ENCODE measurements at regions not wholly inside any gene's neighbourhood (a gene's known extent, or its start where the extent isn't known, plus 50 kb on each side); places are given as distances from the start of the nearest gene placed in this dataset.
"Not testable (repeated sequence)": the region's sequence is repeated elsewhere in the genome, so short reads cannot be mapped to it uniquely, and the experiment has no call there.

- no peaks in the 10 kb centered on the region for H3K9me3 ChIP-seq
- H3K27me3 ChIP-seq = no peaks in the 10 kb centered on the region
- H3K36me3 ChIP-seq = no peaks in the 10 kb centered on the region
- no peak overlapping the region for H3K4me3 ChIP-seq
- TF ChIP-seq EP300 (IDR thresholded peaks at IDR 0.05; ENCODE audit: low read depth) (no peak), CTCF (IDR thresholded peaks at IDR 0.05) (no peak), POLR2AphosphoS5 (IDR thresholded peaks at IDR 0.05) (no peak), POLR2A (IDR thresholded peaks at IDR 0.05) (no peak)
- in situ Hi-C loops (cut with MboI; ENCODE audit: low pct_ligation_motif_present in 1 of 4, low pct_unique_long_range_greater_than_20kb in 1 of 4, low sequenced_read_pairs in 3 of 4) = no loop called here
- H3K4me1 ChIP-seq = no peaks in the 10 kb centered on the region
- DNase-seq = no peak
- H3K27ac ChIP-seq = no peak overlapping the region
- whole genome bisulfite sequencing, 2 donors (ENCODE audit: low coverage in 1 of 2) = 69 to 94% methylated on average over 4 of the region's 4 CpGs
- intact Hi-C loops (cut with DNase I; ENCODE audit: low total_unique reads) = no loop called here
These were observed 592.3 kb downstream of the TRIB2 start for GRCh38 chr2:13308989-13309388.

- Histone ChIP-seq H3K27ac (no peak overlapping the region), H3K4me3 (no peak overlapping the region), H3K4me1 (no peaks in the 10 kb centered on the region), H3K27me3 (no peaks in the 10 kb centered on the region), H3K36me3 (no peaks in the 10 kb centered on the region), H3K9me3 (no peaks in the 10 kb centered on the region)
- DNase-seq = no peak
- TF ChIP-seq POLR2A (IDR thresholded peaks at IDR 0.05) (no peak), EP300 (IDR thresholded peaks at IDR 0.05; ENCODE audit: low read depth) (no peak), POLR2AphosphoS5 (IDR thresholded peaks at IDR 0.05) (no peak), CTCF (IDR thresholded peaks at IDR 0.05) (no peak)
- intact Hi-C loops (cut with DNase I; ENCODE audit: low total_unique reads) = no loop called here
- WGBS, 2 donors (ENCODE audit: low coverage in 1 of 2) = 57 to 66% methylated on average over 2 of the region's 2 CpGs
- in situ Hi-C loops (cut with MboI; ENCODE audit: low pct_ligation_motif_present in 1 of 4, low pct_unique_long_range_greater_than_20kb in 1 of 4, low sequenced_read_pairs in 3 of 4) = no loop called here
These were observed 615.3 kb downstream of the TRIB2 start for GRCh38 chr2:13332060-13332459.

GRCh38 chr2:13334071-13334470 lies 617.3 kb downstream of the TRIB2 start:
- DNase-seq, H3K36me3 ChIP-seq: not testable (repeated sequence)

GRCh38 chr2:13334545-13334944 lies 617.8 kb downstream of the TRIB2 start:
- TF ChIP-seq EP300 (IDR thresholded peaks at IDR 0.05; ENCODE audit: low read depth) = no peak
- no peak for TF ChIP-seq CTCF (IDR thresholded peaks at IDR 0.05)
- no peak for TF ChIP-seq POLR2AphosphoS5 (IDR thresholded peaks at IDR 0.05)
- no peak for TF ChIP-seq POLR2A (IDR thresholded peaks at IDR 0.05)
- intact Hi-C loops (cut with DNase I; ENCODE audit: low total_unique reads) (no loop called here), in situ Hi-C loops (cut with MboI; ENCODE audit: low pct_ligation_motif_present in 1 of 4, low pct_unique_long_range_greater_than_20kb in 1 of 4, low sequenced_read_pairs in 3 of 4) (no loop called here)
- no peaks in the 10 kb centered on the region for H3K36me3 ChIP-seq
- no peaks in the 10 kb centered on the region for H3K4me1 ChIP-seq
- DNase-seq = no peak
- H3K4me3 ChIP-seq = no peak overlapping the region
- H3K27me3 ChIP-seq = no peaks in the 10 kb centered on the region
- H3K27ac ChIP-seq = no peak overlapping the region
- no peaks in the 10 kb centered on the region for H3K9me3 ChIP-seq

More at GRCh38 chr2:13334071-13334470, 617.3 kb downstream of the TRIB2 start:
- in situ Hi-C loops (cut with MboI; ENCODE audit: low pct_ligation_motif_present in 1 of 4, low pct_unique_long_range_greater_than_20kb in 1 of 4, low sequenced_read_pairs in 3 of 4); H3K4me3 ChIP-seq; H3K27ac ChIP-seq; H3K9me3 ChIP-seq; H3K4me1 ChIP-seq; H3K27me3 ChIP-seq; intact Hi-C loops (cut with DNase I; ENCODE audit: low total_unique reads): not testable (repeated sequence)

- no peaks in the 10 kb centered on the region for H3K36me3 ChIP-seq
- in situ Hi-C loops (cut with MboI; ENCODE audit: low pct_ligation_motif_present in 1 of 4, low pct_unique_long_range_greater_than_20kb in 1 of 4, low sequenced_read_pairs in 3 of 4) (no loop called here), intact Hi-C loops (cut with DNase I; ENCODE audit: low total_unique reads) (no loop called here)
- H3K27ac ChIP-seq = no peak overlapping the region
- TF ChIP-seq EP300 (IDR thresholded peaks at IDR 0.05; ENCODE audit: low read depth) (no peak), POLR2AphosphoS5 (IDR thresholded peaks at IDR 0.05) (no peak), POLR2A (IDR thresholded peaks at IDR 0.05) (no peak), CTCF (IDR thresholded peaks at IDR 0.05) (no peak)
- no peak for DNase-seq
- H3K4me3 ChIP-seq = no peak overlapping the region
- WGBS, 2 donors (ENCODE audit: low coverage in 1 of 2) = 75 to 79% methylated on average over 2 of the region's 2 CpGs
- H3K4me1 ChIP-seq = no peaks in the 10 kb centered on the region
- no peaks in the 10 kb centered on the region for H3K9me3 ChIP-seq
- no peaks in the 10 kb centered on the region for H3K27me3 ChIP-seq
These were observed 619.3 kb downstream of the TRIB2 start for GRCh38 chr2:13335862-13336535.
